Stimulated activated CD4-positive, alpha-beta T cell treated with anti-CD3 and anti-CD28 coated beads, Interleukin-4, amount 100 ng/mL, for 1 hour (primary cell): ENCODE measurements at regions not wholly inside any gene's neighbourhood (a gene's known extent, or its start where the extent isn't known, plus 50 kb on each side); places are given as distances from the start of the nearest gene placed in this dataset.

Source experiments
- DNase-seq: peaks from one replicate; pipeline ENCODE4 v3.0.0-alpha.2; 2020

DNA sequence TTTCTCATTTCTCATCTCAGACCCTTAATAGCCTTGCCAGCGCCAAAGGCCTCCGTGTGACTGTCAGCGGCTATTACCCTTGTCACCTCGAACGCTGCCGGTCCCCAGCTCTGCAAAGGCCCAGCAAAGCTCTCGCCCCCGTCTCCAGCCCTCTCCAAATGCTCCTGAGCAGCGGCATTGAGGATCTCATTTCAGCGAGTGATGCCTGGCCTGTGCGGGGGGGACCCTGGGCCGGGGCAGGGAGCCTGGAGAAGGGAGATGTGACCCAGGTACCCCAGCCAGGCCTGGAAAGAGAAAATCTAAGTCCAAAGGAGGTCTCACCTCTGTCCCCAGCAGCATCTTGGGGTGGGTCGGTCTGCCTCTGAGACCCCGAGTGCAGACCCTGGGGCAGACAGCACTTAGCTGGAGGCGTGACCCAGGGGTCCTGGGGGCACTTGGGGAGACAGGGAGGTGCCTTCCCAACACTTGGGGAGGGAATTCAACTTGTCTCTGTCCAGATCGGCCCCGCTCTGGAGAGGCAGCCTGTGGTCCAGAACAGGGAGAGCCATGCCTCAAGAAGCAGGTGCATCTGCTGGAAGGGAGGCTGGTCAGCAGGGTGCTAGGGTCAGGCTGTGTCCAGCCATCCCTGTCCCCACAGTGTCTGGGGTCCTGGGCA lies 521.3 kb downstream of the TBC1D22A start:
- no peak for DNase-seq

DNA sequence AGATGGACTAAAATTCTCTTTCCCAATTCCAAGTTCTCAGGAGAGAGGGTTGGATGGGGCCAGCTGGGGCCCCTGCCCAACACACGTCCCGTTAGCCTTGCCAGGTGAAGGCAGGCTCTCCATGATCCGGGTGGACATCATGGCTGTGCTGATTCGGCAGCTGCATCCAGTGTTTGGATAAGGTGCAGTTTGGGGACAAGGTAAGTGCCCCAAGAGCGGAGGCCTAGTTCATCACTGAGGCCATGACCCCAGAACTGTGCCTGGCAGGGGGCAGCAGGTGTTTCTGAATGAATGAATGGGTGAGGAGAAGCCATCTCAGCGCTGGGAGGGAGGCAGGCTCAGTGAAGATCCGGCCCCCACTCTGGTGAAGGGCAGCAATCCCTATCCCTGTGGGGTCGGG lies 520.4 kb downstream of the TBC1D22A start:
- no peak for DNase-seq

DNA sequence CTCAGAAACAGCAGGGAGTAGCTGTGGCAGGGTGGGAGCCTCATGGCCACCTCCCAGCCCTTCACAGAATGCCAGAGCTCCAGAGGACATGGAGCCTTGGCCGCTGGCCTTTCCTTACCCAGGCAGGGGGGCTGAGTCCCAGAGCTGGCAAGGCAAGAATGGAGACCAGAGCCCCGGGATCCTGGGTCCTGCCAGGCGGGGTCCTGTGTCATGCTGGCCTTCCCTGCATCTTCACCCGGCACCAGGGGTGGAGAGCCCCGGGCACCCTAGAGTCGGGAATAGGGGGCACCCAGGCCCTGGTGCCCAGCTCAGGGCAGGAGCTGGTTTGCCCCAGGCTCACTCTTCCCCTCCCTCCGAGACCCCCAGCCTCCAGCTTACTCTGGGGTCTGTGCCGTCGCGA lies 519.9 kb downstream of the TBC1D22A start:
- no peak for DNase-seq

DNA sequence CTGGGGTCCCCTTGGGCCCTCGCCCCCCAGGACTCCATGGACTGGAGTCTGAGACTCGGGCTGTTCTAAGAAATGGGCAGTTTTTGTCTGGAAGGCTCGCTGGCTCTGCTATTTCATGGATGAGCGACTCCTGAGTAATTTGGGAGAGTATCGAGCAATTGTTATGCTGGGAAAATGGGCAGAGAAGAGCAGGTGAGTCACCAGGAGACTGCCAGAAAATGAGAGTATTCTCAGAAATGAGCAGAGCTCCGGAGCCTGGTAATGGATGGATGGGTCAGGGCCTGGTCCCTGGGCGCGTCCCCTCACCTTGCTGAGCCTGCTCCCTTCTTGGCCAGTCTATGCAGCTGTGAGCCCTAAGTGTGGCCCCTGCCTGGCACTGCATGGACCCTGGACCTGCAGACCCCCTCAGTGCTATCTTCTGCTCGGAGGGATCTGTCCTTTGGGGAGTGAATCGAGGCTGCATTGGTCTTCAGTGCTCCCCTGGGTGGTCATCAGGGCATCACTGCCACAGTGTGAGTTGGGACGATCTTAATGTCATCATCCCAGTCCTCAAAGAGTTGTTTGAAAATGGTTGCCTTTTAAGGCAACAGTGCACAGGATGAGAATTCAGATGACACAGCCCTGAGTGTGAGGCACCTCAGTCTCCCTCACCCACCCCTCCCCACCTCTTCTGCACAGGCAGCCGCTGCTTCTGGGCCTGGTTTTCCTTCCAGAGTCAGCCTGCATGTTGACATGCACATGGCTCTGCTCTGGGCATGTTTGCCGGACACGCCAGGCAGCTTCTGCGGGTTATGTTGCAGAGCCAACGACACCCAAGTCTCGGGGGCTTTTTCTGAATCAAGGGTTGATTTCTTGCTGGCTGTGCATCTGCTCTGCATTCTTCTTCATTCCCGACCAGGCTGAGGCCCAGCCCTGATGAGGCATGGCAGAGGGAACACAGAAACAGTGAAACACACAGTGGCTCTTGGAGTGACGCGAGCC lies 519.0 kb downstream of the TBC1D22A start:
- DNase-seq, result no peak

DNA sequence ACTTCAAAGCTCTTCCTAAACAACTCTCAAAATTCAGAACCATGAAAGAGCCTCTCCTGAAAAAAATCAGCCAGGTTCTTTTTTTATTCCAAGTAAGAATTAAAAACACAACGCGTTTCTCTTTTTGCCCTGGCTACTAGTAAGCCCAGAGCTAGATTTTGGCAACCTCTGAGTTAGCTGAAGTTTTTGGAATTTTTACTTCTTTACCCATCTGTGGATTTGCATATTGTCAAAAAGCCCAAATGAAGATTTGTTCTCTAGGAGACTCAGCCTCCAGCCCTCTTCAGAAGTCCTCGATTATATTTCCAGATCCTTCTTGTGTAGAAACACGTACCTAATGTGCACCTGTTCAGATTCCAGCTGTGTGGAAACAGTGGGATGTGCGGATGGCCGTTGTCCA lies 517.9 kb downstream of the TBC1D22A start:
- no peak for DNase-seq

DNA sequence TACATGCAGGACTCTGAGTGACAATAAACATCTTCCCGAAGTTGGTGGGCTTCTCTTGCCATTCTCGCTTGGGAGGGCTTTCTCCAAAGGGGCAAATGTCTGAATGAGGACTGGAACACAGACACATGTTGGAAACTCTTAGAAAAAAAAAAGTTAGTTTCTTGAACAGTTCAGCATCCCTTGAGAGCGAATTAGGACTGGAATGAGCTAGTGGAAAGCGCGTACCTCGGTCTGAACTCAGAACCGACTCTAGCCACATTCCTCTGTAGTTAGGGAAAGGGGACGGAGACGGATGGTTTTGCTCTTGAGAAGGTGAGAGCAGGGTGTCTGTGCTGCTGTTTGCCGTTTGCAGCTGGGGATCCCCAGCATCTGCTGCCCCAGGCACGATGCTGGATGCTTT lies 517.3 kb downstream of the TBC1D22A start:
- DNase-seq, result no peak

DNA sequence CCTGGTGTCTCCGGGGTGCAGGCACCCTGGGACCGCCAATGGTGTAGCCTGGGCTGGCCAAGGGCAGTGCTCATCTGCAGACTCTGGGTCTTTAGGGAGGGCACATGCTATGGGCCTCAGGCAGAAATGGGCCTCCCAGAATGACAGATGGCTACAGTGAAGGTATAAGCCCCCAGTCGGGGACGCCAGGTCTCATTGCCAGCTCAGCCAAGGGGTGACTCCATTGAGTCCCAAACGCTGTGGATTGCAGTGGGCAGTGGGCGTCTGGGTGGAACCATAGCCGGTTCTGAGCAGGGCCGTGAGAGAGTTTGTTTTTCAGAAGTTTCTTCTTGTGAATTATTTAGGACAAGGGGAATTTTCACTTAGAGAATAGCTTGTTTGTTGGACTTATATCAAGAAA lies 516.9 kb downstream of the TBC1D22A start:
- no peak for DNase-seq

DNA sequence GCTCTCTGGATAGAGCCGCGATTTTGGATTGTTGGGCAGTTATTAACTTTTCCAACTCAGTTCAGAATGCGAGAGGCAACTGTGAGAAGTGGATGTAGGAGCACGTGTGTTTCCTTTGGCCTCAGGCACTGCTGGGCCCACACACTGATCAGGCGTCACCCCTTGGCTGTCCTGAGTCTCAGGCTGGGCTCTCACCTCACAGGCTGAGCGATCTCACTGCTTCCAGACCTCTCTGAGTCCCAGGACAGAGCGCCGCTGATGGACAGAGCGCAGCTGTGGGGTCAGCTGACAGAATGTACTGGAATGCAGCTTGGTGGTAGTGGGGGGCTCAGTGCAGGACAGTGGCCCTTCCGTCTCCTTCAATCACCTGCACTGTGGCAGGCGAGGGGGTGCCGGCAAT lies 516.2 kb downstream of the TBC1D22A start:
- no peak for DNase-seq

DNA sequence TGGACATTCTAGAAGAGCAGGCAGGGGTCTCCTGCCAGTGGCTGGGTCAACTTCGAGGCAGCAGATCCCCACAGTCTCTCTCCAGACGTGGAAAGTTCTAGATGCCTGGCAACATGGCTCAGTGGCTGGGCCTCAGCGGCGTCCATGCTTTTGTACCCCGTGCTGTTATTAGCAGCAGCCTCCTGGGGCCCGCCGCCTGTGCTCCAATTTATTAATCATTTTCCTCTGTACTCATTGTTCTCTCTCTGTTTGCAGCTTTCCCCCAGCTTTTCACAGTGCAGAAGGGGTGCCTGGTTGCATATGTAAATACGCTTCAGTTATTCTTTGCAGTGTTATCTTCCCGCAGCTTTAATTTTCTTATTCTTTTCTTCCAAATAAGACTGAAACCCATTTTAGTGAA lies 515.1 kb downstream of the TBC1D22A start:
- no peak for DNase-seq

DNA sequence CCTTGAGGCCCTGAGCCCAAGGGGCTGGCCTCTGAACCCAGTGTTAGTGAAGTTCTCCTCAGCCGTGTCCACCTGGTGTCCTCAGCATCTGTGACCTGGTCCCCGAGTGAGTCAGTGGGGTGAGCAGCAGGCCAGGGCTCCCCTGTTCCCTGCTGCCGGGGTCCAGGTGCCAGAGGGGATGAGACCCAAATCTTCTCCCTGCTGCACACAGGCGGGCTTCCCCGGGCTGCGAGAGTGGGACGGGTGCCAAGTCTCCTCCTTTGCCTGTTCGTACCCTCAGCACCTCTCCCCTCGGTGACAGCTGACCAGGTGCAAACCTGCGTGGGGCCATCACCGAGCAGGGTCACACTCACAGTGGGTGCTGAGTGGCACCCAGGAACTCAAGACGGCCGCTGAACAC lies 514.5 kb downstream of the TBC1D22A start:
- DNase-seq, result no peak

DNA sequence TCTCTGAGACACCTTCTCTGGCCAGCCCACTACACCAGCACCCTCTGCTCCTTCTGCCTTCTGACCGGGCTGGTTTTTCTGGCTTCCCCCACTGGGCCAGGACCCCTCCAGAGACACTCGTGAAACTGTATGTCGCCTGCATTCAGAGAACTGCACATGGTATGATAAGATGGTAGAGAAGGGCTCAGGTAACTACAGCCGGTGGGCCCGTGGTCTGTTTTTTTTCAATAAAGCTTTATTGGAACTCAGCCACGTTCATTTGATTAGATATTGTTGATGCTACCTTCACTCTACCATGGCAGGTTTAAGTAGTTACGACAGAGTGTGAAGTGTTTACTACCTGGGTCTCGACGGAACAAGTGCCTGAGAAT lies 514.0 kb downstream of the TBC1D22A start:
- no peak for DNase-seq

DNA sequence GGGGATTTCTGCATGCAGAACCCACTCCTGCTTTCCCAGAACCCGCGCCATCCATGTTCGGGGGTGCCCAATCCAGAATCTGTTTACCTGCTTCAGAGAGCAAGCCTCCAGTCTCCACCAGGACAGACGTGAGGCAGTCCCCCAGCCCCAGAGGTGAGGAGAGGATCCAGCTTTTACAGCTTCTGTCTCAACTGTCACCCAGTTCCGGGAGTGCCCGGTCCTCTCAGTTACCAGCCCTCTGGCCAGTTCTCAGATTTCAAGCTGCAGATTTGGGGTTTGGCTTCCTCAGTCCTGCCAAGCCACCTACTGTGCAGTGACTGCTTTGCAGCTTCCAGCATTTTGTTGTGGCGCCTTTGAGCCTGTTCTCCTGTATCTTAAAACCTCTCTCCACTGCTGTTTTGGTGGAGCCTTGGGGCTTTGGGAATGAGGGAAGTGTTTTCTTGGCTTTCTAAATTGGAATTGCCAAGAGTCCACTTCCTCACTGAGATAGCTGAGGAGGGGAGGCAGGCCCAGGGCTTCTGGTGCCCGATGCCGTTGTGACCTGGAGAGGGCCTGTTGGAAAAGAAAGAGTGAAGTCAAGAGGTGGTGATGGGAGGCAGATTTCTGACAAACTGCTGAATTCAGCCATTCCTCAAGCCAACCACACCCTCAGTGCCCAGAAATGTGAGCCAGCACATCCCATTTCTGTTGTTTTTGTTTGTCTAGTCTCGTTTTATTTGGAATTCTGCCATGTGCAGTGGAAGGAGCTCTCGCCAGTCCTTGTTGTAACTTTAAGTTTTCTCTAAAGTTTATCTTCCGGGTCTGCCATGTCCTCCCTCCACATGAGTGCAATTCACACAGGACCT lies 513.4 kb downstream of the TBC1D22A start:
- DNase-seq, result no peak

DNA sequence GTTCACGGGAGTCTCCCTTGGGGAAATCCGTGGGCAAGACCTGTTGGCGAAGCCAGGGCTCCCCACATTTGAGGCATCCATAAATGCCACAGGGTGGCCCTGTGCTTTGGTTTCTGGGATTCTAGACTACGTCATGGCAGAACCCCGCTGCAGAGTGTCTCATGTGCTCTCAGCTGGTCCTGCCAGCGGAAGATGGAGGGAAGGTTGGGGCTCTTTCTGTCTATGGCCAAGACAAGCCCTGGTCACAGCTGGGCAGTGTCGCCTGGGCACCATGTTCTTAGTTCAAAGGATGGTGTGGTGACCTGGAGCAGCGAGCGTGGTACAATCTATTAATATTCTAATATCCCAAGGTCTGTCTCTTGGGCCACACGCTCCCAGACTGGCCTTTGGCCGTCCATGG lies 511.7 kb downstream of the TBC1D22A start:
- DNase-seq, result no peak

DNA sequence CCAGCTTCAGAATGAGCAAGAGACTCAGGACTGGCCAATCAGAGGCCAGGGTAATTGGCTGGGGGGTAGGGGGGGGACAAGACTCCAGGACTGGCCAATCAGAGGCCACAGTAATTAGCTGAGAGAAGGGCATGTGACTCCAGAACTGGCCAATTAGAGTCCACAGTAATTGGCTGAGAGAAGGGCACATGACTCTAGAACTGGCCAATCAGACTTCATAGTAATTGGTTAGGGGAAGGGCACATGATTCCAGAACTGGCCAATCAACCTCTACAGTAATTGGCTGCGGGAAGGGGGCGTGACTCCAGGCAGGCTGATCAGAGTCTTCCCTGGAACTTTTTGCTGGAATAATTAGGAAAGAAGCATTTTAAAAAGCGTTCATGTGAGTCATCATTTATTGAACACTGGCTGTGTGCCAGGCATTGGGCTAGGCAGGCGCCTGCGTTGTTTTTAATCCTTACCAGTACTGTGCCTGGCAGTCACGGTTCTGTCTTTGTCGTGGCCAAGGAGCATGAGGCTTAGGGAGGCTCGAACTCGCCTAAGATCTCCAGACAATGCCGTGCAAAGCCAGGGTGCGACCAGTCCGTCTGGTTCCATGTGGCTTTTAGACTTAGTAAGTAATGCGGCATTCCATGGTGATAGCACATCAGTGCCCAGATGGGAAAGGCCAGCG lies 508.1 kb downstream of the TBC1D22A start:
- no peak for DNase-seq

DNA sequence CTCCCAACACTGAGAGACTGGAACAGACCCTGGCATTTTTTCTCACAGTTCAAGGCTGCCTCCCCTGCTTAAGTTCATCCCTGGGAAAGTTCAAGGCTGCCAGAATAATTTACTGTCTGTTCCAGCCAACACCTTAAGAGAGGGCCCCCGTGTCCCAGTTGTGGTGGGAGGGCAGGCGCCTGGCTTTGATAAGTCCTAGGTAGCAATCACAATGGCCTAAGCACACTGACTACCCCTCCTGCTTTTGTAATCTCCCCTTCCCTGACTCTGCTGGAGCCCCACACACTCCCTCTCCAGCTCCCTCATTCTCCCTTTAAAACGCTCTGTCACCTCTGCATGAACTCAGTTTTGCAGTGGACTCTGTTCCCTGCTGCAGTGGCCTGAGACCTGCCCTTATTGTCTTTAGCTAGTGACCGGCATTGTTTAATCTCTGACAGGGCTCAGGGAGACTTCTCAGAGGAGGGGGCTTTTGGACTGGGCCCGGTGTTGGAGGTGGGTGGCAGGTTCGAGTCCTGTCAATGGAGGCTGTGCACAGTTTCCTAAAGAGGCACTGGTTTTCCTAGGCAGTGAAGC lies 507.2 kb downstream of the TBC1D22A start:
- DNase-seq, result no peak

DNA sequence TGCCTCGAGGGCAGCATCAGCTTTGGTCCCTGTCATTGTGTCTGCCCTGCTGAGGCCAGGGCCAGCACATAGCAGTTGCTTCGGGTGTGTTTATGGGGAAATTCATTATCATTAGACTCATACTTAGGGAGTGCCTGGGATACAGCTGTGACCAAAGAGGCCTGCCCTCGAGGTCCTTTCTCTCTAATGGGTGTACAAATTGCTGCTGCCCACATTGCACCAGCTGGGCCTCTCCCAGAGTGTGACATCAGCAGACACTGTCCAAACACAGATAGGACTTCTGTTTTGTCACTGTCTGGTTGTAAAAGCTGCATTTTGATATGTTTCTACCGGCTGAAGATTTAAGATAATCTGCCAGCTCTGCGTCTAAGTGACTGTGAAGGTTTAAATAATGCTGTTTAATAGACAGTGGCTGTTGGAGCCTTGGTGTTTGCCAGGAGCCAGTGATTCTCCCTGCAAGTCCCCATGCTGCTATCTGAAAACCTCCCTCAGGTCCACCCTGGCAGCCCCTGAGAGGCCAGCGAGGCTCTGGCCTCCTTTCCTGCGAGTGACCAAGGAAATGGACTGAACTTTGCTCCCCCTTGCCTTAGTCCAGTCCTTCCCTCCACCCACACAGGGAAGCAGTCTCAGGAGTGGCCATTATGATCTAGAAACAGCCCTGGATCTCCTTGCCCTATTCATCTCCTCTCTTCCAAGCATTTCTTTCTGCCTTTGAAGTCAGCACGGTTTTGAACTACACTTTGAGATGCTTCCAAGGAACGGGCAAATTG lies 505.2 kb downstream of the TBC1D22A start:
- DNase-seq, result no peak

DNA sequence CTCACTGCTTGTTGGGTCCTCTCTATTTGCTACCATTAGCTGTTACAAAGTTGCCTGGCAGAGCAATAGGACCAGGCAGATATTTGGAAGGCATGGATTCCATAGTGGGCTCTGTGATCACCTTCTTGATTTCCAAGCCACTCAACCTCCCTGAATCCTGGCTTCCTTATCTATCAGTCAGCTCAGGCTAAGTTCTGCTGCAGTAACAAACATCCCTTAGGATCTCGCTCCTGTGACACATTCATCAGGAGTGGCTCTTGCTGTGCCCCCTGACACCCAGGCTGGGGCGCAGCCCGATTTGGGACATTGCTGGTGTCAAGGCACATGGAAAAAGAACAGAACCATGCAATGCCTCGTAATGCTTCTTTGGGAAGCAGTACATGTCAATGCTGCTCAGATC lies 503.9 kb downstream of the TBC1D22A start:
- DNase-seq, result no peak

DNA sequence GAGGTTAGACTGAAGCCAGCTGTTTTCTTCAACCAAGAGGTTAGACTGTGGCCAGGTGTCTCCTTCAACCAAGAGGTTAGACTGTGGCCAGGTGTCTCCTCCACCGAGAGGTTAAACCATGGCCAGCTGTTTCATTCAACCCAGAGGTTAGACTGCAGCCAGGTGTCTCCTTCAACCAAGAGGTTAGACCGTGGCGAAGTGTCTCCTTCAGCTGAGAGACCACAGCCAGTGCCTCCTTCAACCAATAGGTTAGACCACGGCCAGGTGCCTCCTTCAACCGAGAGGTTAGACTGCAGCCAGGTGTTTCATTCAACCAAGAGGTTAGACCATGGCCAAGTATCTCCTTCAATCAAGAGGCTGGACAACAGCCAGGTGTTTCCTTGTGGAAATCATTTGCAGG lies 498.1 kb downstream of the TBC1D22A start:
- no peak for DNase-seq

DNA sequence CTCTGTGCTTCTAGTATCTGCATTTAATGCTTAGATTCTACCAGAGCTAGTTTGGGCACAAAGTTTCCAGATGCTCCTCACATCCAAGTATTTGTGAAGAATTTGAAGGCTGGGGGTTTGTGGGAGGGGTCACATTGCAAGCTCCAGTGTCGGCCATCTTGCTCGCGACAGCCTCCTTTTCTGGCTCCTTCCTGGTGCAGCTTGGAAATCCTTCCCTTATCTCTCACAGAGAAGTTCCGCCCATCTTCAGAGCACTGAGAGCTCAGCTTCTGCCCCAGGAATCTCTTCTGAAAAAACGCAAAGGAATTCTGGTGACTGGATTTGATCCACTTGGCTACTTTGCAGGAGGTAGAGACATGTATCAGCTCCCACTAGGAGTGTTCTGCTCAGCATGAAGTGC lies 497.5 kb downstream of the TBC1D22A start:
- no peak for DNase-seq

DNA sequence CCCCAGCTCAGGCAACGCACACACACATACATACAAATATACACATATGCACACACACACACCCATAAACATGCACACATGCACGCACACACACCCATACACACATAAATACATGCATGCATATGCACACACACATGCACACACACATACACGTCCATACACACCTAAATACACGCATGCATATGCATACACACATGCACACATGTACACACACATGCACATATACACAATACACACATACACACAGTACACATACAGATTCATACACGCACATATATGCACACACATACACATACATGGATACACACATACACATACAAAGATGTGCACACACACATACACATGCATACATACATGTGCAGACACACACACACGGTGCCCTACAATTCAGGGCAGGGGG lies 496.6 kb downstream of the TBC1D22A start:
- DNase-seq, result no peak

DNA sequence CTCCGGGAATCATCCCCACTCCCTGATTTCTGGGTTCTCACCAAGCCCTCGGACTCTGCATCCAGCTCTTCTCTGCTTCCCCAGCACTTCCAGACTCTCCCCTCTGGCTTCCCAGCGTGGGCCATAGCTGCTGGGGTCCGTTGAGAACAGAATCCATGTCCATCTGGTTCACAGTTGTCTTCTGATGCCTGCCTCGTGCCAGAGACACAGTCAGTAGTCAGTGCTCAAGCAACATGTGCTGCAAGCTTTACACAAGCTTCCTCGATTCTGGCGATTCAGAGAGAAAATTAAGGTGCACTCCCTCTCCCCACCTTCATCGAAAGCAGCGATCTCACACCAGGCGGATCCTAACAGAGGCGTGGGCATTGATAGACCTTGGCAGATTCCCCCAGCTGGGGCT lies 495.5 kb downstream of the TBC1D22A start:
- DNase-seq, result no peak

DNA sequence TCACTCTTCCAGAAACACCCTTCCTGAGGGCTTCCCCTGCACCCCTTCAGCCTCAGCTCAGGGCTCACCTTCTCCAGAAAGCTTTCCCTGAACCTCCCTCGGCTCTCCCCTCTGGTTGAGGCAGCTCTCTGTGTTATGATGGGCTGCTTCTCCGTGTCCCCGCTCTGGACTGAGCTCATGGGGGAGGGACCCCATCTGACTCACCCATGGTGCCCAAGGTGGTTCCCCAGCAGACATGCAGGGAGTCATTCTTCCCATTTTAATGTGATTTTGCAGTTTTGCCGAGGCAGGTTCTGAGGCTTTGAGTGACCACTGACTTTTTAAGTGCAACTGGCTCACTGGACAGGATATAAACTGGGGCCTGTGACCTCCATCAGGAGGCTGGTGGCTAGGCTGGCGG lies 495.1 kb downstream of the TBC1D22A start:
- DNase-seq, result no peak
